IPS DF 4.7 (cell line): ENCODE measurements at regions not wholly inside any gene's neighbourhood (a gene's known extent, or its start where the extent isn't known, plus 50 kb on each side); places are given as distances from the start of the nearest gene placed in this dataset.
"Not testable (repeated sequence)": the region's sequence is repeated elsewhere in the genome, so short reads cannot be mapped to it uniquely, and the experiment has no call there.

Experiments used
- DNase-seq: peaks from one replicate; pipeline ENCODE4 v3.0.0-alpha.2; 2013; ENCODE audit warnings: low spot score; ENCODE audit errors: extremely low read depth

DNA sequence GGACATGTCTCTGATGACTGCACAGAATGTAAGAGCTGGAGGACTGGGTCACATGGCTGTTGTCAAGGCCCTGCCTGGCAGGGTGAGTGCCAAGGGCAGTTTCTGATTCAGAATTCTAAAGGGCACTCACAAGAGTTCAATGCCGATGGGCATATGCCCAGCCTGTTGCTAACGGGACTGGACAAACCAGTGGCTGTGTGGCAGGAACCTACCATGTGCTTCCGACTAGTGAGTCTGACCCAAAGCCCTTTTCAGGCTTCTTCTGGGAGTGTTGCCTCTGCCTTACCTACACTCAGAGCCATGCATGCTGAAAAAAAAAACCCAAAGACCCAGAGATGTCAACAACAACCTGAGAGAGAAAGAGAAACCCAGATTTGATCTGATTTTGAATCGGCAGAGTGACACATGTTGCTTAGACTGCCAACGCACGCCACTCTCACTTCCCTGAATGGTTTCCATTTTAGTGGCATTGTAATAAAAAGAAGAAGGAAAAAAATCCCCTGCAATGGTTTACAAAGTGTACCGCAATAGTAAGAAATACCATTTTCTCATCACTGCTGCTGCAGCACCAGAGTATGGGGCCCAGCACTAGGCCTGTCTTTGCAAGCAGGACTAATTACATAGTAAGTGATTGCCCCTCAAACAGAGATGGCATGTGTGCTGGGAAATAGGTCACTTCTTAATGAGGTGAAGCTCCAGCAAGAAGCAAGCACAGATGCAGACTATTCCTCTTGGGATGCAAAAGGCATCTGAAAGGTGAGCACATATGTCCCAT is 194.3 kb downstream of the PALM2AKAP2 start:
- no peak for DNase-seq

DNA sequence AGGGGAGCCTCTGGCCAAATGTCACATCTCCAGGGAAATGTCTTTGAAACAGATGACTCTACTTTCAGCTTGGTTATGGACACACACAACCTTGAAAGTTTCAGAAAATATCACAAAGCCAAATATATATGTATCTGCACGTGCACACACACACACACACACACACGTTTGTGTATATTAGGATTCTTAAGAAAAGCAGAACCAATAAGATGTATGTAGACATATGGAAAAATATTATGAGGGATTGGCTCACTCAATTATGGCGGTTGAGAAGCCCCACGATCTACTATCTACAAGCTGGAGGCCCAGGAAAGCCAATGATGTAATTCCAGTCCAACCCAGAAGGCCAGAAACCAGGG is 194.9 kb downstream of the PALM2AKAP2 start:
- no peak for DNase-seq

DNA sequence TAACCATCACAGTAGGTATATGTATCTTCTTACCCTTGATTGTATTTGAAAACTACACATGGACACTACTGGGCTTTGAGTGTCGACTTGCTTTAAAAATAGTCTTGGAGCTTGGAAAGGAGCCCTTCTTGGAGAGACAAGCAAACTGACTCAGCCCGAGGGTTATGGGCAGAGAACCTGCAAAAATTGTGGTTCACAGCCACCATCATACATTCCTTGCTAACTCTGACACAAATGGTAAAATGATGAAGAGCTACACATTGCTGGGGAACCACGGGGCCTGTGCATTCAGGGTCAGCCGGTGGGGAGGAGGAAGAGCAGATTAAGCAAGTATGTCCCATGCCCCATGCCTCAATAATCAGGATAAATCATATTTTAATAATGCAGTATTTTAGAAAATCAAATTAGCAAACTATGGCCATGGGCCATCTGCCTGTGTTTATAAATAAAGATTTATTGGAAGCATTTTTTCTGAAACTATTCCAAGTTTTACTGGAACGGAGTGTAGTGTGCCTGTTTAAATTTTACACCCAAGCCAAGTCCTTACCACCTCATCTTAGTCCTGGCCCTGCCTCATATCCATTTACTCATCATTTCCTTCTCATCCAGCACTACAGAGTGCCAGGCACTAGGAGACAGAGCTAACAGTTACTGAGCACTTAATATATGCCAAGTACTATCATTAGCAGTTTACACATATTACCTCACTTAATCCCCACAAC is 195.7 kb downstream of the PALM2AKAP2 start:
- DNase-seq: no peak

DNA sequence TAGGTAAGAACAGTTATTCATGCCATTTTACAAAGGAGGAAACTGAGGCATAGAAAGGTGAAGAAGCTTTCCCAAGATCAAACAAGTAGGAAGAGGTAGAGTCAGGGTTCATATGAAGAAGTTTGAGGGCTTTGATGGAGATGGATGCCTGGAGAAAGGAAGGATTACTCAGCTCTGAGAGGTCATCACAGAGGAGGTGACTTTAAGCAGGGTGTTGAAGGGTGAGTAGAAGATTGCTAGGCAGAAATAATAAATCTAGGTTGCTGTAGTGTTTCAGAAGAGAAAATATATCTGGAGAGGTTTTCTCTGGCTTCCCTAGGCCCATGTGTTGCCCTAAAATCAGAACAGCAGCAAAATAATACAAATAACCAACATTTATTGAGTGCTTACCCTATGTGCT is 196.3 kb downstream of the PALM2AKAP2 start:
- DNase-seq: no peak

DNA sequence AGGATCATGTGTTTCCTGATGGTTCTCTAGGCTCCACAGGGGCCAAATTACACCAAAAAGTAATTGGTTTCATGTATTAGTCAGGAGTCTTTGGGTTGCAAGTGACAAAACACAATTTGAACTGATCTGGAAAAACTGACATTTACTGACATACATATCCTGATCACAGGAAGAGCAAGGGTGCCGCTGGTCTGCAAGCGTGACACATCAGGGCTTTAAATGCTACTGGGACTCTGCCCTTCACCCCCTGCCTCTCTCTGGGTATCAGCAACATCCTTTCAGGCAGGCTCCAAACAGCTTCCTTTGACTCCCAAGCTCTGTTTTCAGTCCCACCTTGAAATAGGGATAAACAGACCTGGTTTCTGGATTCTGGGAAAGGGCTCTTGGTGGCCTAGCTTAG is 197.5 kb downstream of the PALM2AKAP2 start:
- DNase-seq: no peak

DNA sequence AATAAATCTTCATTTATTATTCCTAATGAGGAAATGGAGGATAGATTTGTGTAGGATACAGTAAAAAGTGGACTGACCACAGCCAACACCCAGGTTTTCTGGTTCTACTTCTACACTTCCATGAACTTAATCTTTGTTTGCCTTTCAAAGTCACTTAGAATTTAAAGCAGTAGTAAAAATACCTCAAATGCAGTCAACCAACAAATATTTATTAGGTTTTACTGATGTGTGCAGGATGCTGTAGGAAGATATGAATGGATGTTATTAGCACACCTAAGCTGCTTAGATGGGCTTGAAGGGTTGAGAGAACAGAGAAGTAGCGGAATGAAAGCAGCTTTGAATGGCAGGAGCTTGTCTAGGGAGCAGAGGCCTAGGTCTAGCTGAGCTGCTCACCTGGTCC is 201.1 kb downstream of the PALM2AKAP2 start:
- DNase-seq: no peak

DNA sequence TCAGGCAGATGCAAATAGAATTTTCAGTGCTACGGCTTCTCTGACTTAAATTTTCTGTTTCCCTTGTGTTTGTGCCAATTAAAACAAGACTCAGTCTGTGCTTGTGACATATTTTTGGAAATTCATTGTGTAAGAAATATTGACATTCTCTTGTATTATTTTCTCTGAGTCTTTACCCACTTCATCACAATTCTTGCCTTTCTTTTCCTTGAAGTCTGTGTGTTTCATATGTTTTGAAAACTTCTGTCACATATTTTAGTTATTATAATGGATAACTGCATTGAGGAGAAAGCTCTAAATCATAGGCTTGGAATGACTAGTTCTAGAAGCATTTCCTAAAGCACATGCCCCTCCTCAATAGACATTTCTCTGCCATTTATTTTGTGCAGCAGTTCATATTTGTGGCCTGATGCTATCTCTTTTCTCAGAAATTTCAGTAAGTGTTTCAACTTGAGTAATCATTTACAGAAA is 206.6 kb downstream of the PALM2AKAP2 start:
- DNase-seq: no peak

DNA sequence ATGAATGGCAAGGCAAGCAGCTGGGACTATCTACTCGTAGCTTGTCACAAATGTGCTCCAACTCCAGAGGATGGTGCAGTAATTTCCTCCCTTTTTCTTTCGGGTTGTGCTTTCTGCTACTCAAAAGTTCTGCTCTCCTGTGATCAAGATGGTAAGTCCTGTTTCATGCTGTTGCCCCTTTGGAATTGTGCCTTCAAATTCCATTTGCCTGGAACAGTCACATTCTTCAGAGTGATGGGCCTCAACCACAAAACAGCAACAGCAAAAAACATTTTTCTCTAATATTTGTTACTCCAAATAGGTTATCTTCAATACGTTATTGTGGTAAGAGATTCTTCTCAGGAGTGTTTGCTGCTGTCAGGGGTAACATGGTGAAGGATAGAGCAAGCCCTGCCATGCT is 209.3 kb downstream of the PALM2AKAP2 start:
- DNase-seq: no peak

DNA sequence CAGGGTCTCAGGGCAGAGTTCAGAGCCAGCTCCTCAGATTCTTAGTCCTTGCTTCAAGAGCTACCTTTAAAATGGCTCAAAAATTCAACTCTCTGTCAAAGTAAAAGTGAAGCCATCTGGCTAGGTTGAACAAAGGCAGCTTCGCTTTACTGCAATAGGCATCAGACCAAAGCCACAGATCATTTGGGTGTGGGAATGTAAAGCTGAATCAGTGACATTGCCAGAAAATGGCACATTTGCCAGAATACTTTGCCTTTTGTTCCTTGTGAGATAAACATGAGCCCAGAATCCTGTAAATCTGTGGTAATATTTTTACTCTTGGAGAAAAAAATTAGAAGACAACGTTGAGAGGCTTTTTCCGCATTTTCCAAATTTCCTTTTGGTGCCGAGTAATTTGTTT is 210.5 kb downstream of the PALM2AKAP2 start:
- no peak for DNase-seq

DNA sequence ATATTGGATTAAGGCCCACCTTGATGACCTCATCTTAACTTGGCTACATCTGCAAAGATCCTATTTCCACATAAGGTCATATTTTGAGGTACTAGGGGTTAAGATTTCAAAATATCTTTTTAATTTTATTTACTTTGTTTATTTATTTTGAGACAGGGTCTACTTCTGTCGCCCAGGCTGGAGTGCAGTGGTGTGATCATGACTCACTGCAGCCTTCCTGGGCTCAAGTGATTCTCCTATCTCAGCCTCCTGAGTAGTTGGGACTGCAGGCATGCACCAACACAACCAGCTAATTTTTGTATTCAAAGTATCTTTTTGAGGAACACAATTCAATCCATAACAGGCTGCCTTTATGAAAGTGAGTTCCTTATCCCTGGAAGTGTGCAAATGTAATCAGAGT is 212.3 kb downstream of the PALM2AKAP2 start:
- no peak for DNase-seq

DNA sequence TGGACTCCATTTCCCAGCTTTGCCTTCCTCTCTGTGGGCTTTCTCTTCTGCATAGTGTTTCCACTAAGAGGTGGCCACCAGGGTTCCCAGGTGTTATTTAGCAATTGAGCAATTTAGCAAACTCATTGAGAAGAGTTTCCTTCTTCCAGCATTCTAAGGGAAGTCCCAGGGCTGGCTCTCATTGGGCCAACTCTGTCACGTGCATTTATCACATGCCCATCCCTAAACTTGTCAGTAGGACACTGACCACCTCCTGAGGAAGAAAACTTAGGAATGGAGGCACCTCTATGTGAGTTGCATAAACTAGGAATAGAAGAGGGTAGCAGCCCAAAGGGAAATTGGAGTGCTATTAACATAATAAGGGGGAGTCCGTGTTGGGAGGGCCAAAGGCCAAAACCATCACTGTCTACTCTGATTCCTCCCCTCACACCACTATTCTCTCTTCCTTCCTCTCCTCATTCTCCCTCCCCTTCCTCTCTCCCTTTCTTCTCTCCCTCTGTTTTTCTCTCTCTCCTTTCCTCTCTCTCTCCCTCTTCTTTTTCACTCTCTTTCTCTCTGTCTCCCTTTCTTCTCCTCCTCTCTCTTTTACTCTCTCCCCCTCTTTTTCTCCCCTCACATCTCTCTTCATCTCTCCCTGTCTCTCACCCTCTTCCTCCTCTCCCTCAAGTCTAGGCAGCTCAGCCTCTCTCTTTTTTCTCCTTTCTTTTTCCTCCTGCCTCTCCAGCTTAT is 213.4 kb downstream of the PALM2AKAP2 start:
- no peak for DNase-seq

DNA sequence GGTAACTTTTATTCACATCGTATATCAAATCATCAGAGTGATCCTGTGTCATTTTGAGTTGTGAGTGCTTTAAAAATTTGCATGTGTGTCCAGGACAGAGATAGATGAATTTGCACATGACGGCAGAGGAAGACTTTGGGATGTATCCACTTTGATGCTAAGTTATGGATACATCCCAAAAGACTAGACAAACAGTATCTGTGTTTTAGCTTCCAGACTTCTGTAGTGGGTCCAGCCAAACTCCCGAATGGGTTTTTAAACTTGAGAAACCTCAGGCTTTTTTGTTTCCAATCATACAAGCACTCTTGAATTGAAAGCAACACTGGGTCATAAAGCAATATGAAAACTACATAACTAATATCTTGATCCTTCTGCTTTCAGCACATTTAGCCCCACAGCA is 213.8 kb downstream of the C9orf152 start:
- no peak for DNase-seq

DNA sequence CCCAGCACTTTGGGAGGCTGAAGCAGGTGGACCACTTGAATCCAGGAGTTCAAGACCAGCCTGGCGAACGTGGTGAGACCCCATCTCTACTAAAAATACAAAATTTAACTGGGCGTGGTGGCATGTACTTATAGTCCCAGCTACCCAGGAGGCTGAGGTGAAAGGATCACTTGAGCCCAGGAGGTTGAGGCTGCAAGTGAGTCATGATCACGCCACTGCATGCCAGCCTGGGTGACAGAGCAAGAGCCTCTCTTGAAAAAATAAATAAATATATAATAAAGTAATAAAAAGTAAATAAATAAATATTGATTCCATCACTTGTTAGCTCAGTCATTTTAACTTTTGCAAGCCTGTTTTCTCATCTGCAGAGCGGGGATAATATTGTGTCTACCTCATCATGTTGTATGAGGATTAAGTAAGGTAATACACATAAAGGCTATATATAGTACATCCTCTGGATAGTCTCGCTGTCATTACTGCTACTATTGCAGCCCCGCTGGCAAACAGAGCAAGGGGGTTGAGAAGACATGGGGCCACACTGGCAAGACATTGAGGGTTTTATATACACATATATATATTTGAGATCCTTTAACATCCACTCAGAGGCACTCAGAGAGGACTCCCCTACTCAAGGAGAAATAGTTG is 210.9 kb downstream of the C9orf152 start:
- DNase-seq: no peak

DNA sequence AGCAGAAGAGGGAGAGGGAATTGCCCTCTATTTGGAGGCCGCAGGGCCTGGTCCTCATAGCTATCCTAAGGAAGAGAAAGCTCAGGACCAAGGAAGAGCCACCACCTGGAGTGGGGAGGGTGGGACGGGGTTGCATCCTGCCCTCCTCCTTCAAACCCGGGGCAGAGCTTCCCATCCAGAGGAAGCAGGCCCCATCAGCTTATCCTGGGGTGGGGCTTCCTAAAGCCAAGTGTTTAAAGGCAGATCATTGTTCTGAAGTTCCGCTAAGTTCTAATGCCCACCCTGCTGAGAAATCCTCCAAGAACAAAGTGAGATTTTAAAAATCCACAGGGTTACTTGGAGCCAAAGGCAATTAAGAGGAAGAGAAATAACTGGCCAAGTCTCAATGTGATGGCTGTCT is 210.3 kb downstream of the C9orf152 start:
- DNase-seq: no peak

DNA sequence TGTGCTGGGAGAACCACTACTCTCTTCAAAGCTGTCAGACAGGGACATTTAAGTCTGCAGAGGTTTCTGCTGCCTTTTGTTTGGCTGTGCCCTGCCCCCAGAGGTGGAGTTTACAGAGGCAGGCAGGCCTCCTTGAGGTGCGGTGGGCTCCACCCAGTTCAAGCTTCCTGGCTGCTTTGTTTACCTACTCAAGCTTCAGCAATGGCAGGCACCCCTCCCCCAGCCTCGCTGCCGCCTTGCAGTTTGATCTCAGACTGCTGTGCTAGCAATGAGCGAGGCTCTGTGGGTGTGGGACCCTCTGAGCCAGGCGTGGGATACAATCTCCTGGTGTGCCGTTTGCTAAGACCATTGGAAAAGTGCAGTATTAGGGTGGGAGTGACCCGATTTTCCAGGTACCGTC is 202.4 kb downstream of the C9orf152 start:
- DNase-seq: not testable (repeated sequence)

DNA sequence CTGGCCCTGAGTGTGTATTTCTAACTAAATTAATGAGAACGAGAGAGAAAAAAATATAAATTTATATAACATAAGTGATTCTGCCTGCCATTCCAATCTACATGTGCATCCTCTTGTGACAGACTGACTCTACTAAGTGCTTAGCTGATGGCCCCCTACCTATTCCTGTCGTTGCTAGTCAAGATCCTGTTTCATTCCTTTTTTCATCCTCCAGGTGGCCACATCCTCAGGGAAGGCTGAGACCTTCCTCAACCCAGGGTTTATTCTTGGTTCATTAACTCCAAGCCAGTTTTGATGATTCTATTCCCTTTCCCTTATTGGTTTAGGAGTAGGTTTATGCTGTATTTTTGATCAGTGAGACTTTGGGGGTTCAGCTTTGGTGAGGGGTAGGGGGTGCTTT is 201.3 kb downstream of the C9orf152 start:
- no peak for DNase-seq

DNA sequence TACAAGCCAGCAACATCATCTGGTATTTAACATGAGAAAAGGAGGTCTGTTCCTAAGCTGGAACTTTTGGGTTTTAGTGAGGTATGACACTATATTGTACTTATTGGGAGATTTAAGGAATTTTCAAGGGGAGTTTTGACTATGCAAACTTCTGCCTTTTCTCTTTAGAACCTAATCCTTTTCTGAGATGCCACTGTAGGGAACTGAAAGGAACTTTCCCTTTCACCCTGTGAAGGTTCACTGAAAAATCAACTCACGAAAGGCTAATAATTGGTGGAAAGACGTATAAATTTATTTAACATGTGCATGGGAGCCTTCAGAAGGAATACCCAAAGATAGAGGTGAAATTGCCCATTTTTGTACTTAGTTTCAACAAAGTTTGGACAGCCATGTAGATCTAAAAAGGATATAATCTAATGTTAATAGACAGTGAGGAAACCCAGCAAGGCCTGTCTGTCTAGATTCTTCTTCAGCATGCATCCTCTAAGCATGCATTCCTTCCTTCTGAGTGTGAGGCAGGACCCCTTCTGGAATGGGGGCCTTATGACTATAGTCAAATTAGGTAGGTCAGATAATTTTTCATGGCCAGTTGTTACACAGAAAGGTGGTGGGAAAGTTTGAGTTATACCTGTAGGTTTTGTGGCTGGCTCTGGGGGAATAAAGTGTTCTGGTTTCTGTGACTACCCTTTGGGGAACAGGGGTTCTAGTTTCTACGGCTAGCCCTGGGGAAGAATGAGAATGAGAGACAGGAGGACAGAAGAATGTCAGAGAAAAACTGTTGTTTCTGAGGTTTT is 200.3 kb downstream of the C9orf152 start:
- DNase-seq: no peak

DNA sequence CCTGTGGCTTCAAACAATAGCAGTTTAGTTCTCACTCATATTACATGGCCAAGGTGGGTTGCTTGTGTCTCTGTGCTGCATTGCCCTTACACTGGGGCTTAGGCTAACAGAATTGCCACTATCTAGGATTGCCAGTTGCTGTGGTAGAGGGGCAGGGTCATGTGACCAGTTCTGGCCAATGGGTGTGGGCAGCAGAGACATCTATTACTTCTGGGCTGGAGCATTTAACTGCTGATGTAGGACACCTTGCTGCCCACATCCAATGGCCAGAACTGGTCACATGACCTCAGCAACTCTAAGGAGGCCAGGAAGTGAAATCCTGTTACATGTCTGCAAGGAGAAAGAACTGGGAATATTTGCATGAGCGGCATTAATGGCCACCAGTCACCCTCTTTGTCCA is 199.3 kb downstream of the C9orf152 start:
- no peak for DNase-seq

DNA sequence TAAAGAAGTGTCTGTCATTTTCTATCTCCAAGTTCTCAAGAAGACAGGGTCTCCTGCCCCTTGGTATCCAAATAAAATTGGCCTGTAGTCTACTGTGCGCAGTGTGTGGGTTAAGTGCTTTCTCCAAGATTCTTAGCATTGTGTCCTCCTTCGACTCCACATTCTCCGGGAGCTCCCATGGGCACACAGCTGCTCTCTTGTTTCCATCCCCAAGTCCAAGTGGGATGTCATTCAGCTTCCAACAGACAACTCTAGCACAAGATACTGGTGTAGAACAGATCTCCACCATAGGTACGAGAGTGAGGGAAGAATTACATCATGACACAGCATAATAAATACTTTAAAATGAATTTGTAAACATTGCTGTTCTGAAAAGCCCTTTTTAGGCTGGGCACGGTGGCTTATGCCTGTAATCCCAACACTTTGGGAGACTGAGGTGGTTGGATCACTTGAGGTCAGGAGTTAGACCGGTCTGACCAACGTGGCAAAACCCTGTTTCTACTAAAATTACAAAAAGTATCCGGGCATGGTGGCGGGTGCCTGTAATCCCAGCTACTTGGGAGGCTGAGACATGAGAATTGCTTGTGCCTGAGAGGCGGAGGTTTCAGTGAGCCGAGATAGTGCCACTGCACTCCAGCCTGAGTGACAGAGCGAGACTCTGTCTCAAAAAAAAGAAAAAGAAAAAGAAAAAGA is 196.2 kb downstream of the C9orf152 start:
- DNase-seq: no peak

DNA sequence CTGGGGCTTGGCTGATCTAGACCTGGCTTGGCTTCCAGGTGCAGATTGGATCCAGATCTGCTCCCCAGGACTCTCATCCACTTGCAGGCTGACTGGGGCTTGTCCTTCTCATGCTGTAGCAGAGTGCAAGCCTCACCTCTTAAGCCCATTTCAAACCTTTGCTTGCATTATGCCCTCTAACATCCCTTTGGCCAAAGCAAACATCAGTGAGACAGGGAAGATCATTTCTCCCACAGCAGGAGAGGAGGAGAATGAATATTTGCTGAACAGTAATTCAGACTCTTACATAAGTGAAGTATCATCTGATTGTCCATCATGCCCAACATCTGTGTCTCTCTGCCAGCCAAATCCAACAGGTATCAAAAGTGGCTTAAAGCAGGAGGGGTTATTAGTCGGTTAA is 194.9 kb downstream of the C9orf152 start:
- DNase-seq: no peak
